Endodermal cell (in vitro differentiated cells): ENCODE measurements at regions not wholly inside any gene's neighbourhood (a gene's known extent, or its start where the extent isn't known, plus 50 kb on each side); places are given as distances from the start of the nearest gene placed in this dataset.
"Not testable (repeated sequence)": the region's sequence is repeated elsewhere in the genome, so short reads cannot be mapped to it uniquely, and the experiment has no call there.

Experiments
- DNase-seq: peaks from one replicate; pipeline ENCODE4 v3.0.0-alpha.2; 2017
- H3K27ac ChIP-seq: 2 replicates; pipeline ENCODE4 v1.5.1; 2013; ENCODE audit warnings: mild to moderate bottlenecking, low read depth, low read length, moderate library complexity
- H3K27me3 ChIP-seq: 2 replicates; pipeline ENCODE4 v1.6.1; 2013; ENCODE audit warnings: mild to moderate bottlenecking, low read length, moderate library complexity; ENCODE audit not compliant: insufficient read depth, control insufficient read depth, poor library complexity, severe bottlenecking
- H3K36me3 ChIP-seq: 2 replicates; pipeline ENCODE4 v1.7.0; 2013; ENCODE audit warnings: mild to moderate bottlenecking, low read length, moderate library complexity; ENCODE audit not compliant: control insufficient read depth, insufficient read depth
- H3K4me1 ChIP-seq: one replicate; pipeline ENCODE4 v1.7.0; 2013; ENCODE audit warnings: low read length; ENCODE audit not compliant: control insufficient read depth, insufficient read depth
- H3K4me3 ChIP-seq: 2 replicates; pipeline ENCODE4 v1.5.1; 2013; ENCODE audit warnings: mild to moderate bottlenecking, low read length, moderate library complexity
- H3K9ac ChIP-seq: 2 replicates; pipeline ENCODE4 v1.6.1; 2013; ENCODE audit warnings: mild to moderate bottlenecking, low read length, moderate library complexity; ENCODE audit not compliant: poor library complexity, severe bottlenecking; ENCODE audit errors: extremely low read depth
- H3K9me3 ChIP-seq: 2 replicates; pipeline ENCODE4 v1.6.1; 2013; ENCODE audit warnings: mild to moderate bottlenecking, low read length, moderate library complexity; ENCODE audit not compliant: control insufficient read depth
- H3K27ac Mint-ChIP-seq: 2 replicates; pipeline ENCODE4 v1.8.0; 2020; ENCODE audit warnings: mixed read lengths
- H3K27me3 Mint-ChIP-seq: 2 replicates; pipeline ENCODE4 v1.8.0; 2021; ENCODE audit warnings: mild to moderate bottlenecking, mixed read lengths; ENCODE audit not compliant: insufficient read depth
- H3K36me3 Mint-ChIP-seq: 2 replicates; pipeline ENCODE4 v1.8.0; 2020; ENCODE audit warnings: low read depth, mixed read lengths
- H3K4me1 Mint-ChIP-seq: 2 replicates; pipeline ENCODE4 v1.8.0; 2020; ENCODE audit warnings: mixed read lengths
- H3K4me3 Mint-ChIP-seq: 2 replicates; pipeline ENCODE4 v1.8.0; 2020; ENCODE audit warnings: mild to moderate bottlenecking, moderate library complexity, mixed read lengths
- H3K9me3 Mint-ChIP-seq: 2 replicates; pipeline ENCODE4 v1.8.0; 2020; ENCODE audit warnings: mild to moderate bottlenecking, mixed read lengths
- CTCF ChIP-seq: fragments of 200-600 bp; sonication (generic); conservative IDR thresholded peaks from 2 replicates; pipeline ENCODE4 v1.5.0; 2021; ENCODE audit warnings: antibody characterized with exemption, mild to moderate bottlenecking
- WGBS, 2 experiments: methylation state at CpG; one replicate each; pipeline versions ENCODE4 v1.1.5 to v1.1.7; 2013; ENCODE audit warnings: missing lambda C conversion rate in 2 of 2, mixed read lengths in 1 of 2; ENCODE audit not compliant: insufficient coverage in 1 of 2, insufficient read length in 1 of 2; 5-methylcytosine and 5-hydroxymethylcytosine counted together

- H3K36me3 Mint-ChIP-seq = no peaks in the 10 kb centered on the region
- 69 to 71% methylated on average over 6 of the region's 6 CpGs for WGBS, 2 experiments
These were observed 238.8 kb downstream of the ACTR3 start for GRCh38 chr2:114128725-114129124.

GRCh38 chr2:114132050-114132449, 242.2 kb downstream of the ACTR3 start:
- not testable (repeated sequence) for H3K27ac ChIP-seq, H3K4me3 Mint-ChIP-seq, DNase-seq, H3K4me1 ChIP-seq, H3K9me3 ChIP-seq, H3K4me3 ChIP-seq, H3K27me3 ChIP-seq, H3K36me3 Mint-ChIP-seq, H3K27ac Mint-ChIP-seq, H3K36me3 ChIP-seq, H3K9me3 Mint-ChIP-seq, H3K9ac ChIP-seq, H3K27me3 Mint-ChIP-seq
- H3K4me1 Mint-ChIP-seq = peaks cover 11% of the 10 kb centered on the region
- WGBS, 2 experiments = 93 to 97% methylated on average over 5 of the region's 7 CpGs

More at GRCh38 chr2:114128725-114129124, 238.8 kb downstream of the ACTR3 start:
- no peaks in the 10 kb centered on the region for H3K27me3 Mint-ChIP-seq
- H3K4me1 Mint-ChIP-seq = peaks cover 11% of the 10 kb centered on the region
- H3K9me3 Mint-ChIP-seq = peaks cover 3% of the 10 kb centered on the region
- Histone ChIP-seq H3K4me1 (peaks cover 6% of the 10 kb centered on the region), H3K9ac (no peak overlapping the region), H3K27me3 (no peaks in the 10 kb centered on the region), H3K36me3 (no peaks in the 10 kb centered on the region), H3K4me3 (no peak overlapping the region), H3K9me3 (no peaks in the 10 kb centered on the region), H3K27ac (no peak overlapping the region)
- DNase-seq = peak; percentile 66
- no peak overlapping the region for H3K4me3 Mint-ChIP-seq
- no peak for TF ChIP-seq CTCF
- H3K27ac Mint-ChIP-seq = no peak overlapping the region

- no peak overlapping the region for H3K4me3 Mint-ChIP-seq
- 85 to 93% methylated on average over 2 of the region's 2 CpGs for WGBS, 2 experiments
- H3K4me1 Mint-ChIP-seq = peaks cover 2% of the 10 kb centered on the region
- H3K27ac Mint-ChIP-seq = no peak overlapping the region
- H3K27me3 Mint-ChIP-seq = no peaks in the 10 kb centered on the region
- no peaks in the 10 kb centered on the region for H3K36me3 Mint-ChIP-seq
- no peak overlapping the region for H3K27ac ChIP-seq
- no peaks in the 10 kb centered on the region for H3K27me3 ChIP-seq
- no peak for DNase-seq
- no peak overlapping the region for H3K4me3 ChIP-seq
- no peak overlapping the region for H3K9ac ChIP-seq
- H3K9me3 Mint-ChIP-seq = peaks cover 3% of the 10 kb centered on the region
- no peaks in the 10 kb centered on the region for H3K36me3 ChIP-seq
- H3K4me1 ChIP-seq = peaks cover under 1% of the 10 kb centered on the region
- TF ChIP-seq CTCF = no peak
- no peaks in the 10 kb centered on the region for H3K9me3 ChIP-seq
These were observed 244.3 kb downstream of the ACTR3 start for GRCh38 chr2:114134146-114134545.

- H3K4me1 Mint-ChIP-seq = no peaks in the 10 kb centered on the region
- no peaks in the 10 kb centered on the region for H3K27me3 Mint-ChIP-seq
- H3K4me3 ChIP-seq = no peak overlapping the region
- H3K27ac ChIP-seq = no peak overlapping the region
- H3K27me3 ChIP-seq = no peaks in the 10 kb centered on the region
- no peak overlapping the region for H3K4me3 Mint-ChIP-seq
- no peak for TF ChIP-seq CTCF
- no peak for DNase-seq
- no peaks in the 10 kb centered on the region for H3K36me3 Mint-ChIP-seq
- no peak overlapping the region for H3K27ac Mint-ChIP-seq
- H3K9me3 ChIP-seq = no peaks in the 10 kb centered on the region
- no peaks in the 10 kb centered on the region for H3K4me1 ChIP-seq
- H3K9me3 Mint-ChIP-seq = peaks cover 4% of the 10 kb centered on the region
- no peaks in the 10 kb centered on the region for H3K36me3 ChIP-seq
- H3K9ac ChIP-seq = no peak overlapping the region
- WGBS, 2 experiments = 98% methylated on average over 5 of the region's 5 CpGs; no CpG with 5 or more reads in 1 of the 2 experiments
These were observed 249.7 kb downstream of the ACTR3 start for GRCh38 chr2:114139542-114139941.
